HepG2 (cell line): ENCODE measurements at regions not wholly inside any gene's neighbourhood (a gene's known extent, or its start where the extent isn't known, plus 50 kb on each side); places are given as distances from the start of the nearest gene placed in this dataset.

Experiments used
- ATAC-seq: fragments of 200-7000 bp; cut with Tn5 transposase; 3 replicates; pipeline ENCODE4 v1.9.1; 2020; ENCODE audit warnings: mild to moderate bottlenecking, moderate library complexity
- BruUV-seq: library from RNA; stranded (reverse); fragments of 400-500 nt; replicated peaks from 2 replicates; lab custom pipeline; 2021; lab: Mats Ljungman, UMichigan
- CTCF ChIA-PET: fragments of 300-600 bp; formaldehyde crosslinking; extraction: SDS; loops from one replicate; lab custom pipeline; 2021; ENCODE audit warnings: low total read pairs, inconsistent platforms, low intra/inter-chr PET ratio; lab: Yijun Ruan, JAX
- POLR2A ChIA-PET: fragments of 350-600 bp; sonication (Branson Sonifier 250); formaldehyde crosslinking; loops from one replicate; lab custom pipeline; 2020; ENCODE audit warnings: antibody characterized with exemption, inconsistent platforms; lab: Yijun Ruan, JAX
- DNase-seq: peaks from one replicate; pipeline ENCODE4 v3.0.0-alpha.2; 2015; ENCODE audit warnings: low spot score
- FAIRE-seq: peaks from 3 replicates; lab custom pipeline; 2011; peaks lifted over from hg19 to GRCh38; lab: Jason Lieb, UNC
- H2AFZ ChIP-seq: one replicate; pipeline ENCODE4 v1.6.1; 2011; ENCODE audit warnings: low read length, inconsistent platforms
- H3K27ac ChIP-seq: fragments of 300-600 bp; 3 replicates; pipeline ENCODE4 v1.8.0; 2011; ENCODE audit warnings: mixed run types, mild to moderate bottlenecking, mixed read lengths, low read length, inconsistent platforms; ENCODE audit not compliant: insufficient read depth; ENCODE audit errors: extremely low read length
- H3K27me3 ChIP-seq, 2 experiments: fragments of 200-600 bp in 1 of 2; 2 replicates in 1 of 2; 3 replicates in 1 of 2; pipeline versions ENCODE4 v1.6.0 to v1.8.0; 2011; ENCODE audit warnings: low read length in 2 of 2, mild to moderate bottlenecking in 2 of 2, moderate library complexity in 2 of 2, inconsistent platforms in 1 of 2; ENCODE audit not compliant: insufficient read depth in 2 of 2, control insufficient read depth in 1 of 2
- H3K36me3 ChIP-seq, 2 experiments: fragments of 200-600 bp in 1 of 2; replicated peaks in 1 of 2; 2 replicates in 1 of 2; 3 replicates in 1 of 2; pipeline versions ENCODE4 v1.5.1 to v1.8.0; 2011; ENCODE audit warnings: low read length in 2 of 2, inconsistent platforms in 1 of 2; ENCODE audit not compliant: insufficient read depth in 2 of 2, control insufficient read depth in 1 of 2
- H3K4me1 ChIP-seq: 2 replicates; pipeline ENCODE4 v1.5.1; 2012; ENCODE audit warnings: low read length, inconsistent platforms; ENCODE audit not compliant: insufficient read depth
- H3K4me2 ChIP-seq: 2 replicates; pipeline ENCODE4 v1.6.0; 2011; ENCODE audit warnings: low read depth, low read length, inconsistent platforms
- H3K4me3 ChIP-seq, 3 experiments: fragments of 200-600 bp in 1 of 3; sonication (generic), shearing (Covaris generic) in 1 of 3; replicated peaks in 1 of 3; 2 replicates each; pipeline ENCODE4 v1.5.1; 2011 to 2016; ENCODE audit warnings: low read length in 3 of 3, inconsistent platforms in 2 of 3, low read depth in 2 of 3, mild to moderate bottlenecking in 2 of 3, control low read depth in 1 of 3, mixed read lengths in 1 of 3; ENCODE audit not compliant: insufficient read depth in 1 of 3
- H3K79me2 ChIP-seq: one replicate; pipeline ENCODE4 v1.6.1; 2011; ENCODE audit warnings: low read length, inconsistent platforms; ENCODE audit not compliant: insufficient read depth
- H3K9ac ChIP-seq: 2 replicates; pipeline ENCODE4 v1.6.0; 2011; ENCODE audit warnings: mild to moderate bottlenecking, low read depth, low read length, inconsistent platforms; ENCODE audit not compliant: insufficient read depth
- H3K9me3 ChIP-seq: 2 replicates; pipeline ENCODE4 v1.5.1; 2012; ENCODE audit warnings: mild to moderate bottlenecking, low read length
- H4K20me1 ChIP-seq: 2 replicates; pipeline ENCODE4 v1.6.0; 2011; ENCODE audit warnings: inconsistent platforms, mild to moderate bottlenecking, low read length, moderate library complexity; ENCODE audit not compliant: insufficient read depth
- EHMT2 ChIP-seq: fragments of 200-600 bp; sonication (generic); IDR thresholded peaks from 2 replicates; pipeline ENCODE4 v1.7.0; 2017; ENCODE audit warnings: antibody characterized with exemption, low read depth, low read length, borderline replicate concordance
- ELK4 ChIP-seq: sonication (generic); formaldehyde crosslinking; IDR thresholded peaks from 2 replicates; pipeline ENCODE4 v1.9.0; 2021; ENCODE audit warnings: missing genetic modification reagents, borderline replicate concordance
- HINFP ChIP-seq: sonication (generic); formaldehyde crosslinking; IDR thresholded peaks from 2 replicates; pipeline ENCODE4 v1.4.0; 2020; ENCODE audit warnings: low read depth, mild to moderate bottlenecking, missing genetic modification reagents
- IKZF4 ChIP-seq: sonication (generic); formaldehyde crosslinking; IDR thresholded peaks from 2 replicates; pipeline ENCODE4 v1.5.1; 2020; ENCODE audit warnings: borderline replicate concordance, mild to moderate bottlenecking, low read depth, missing genetic modification reagents; ENCODE audit errors: not compliant biosample characterization
- JUNB ChIP-seq: sonication (generic); formaldehyde crosslinking; IDR thresholded peaks from 2 replicates; pipeline ENCODE4 v1.8.0; 2022; ENCODE audit warnings: missing genetic modification reagents, mild to moderate bottlenecking, borderline replicate concordance
- KDM6A ChIP-seq: IDR thresholded peaks from 2 replicates; pipeline ENCODE4 v1.6.1; 2016; ENCODE audit warnings: low read depth
- MXI1 ChIP-seq: IDR thresholded peaks from 3 replicates; pipeline ENCODE4 v1.6.1; 2012; ENCODE audit warnings: low read depth, low read length, inconsistent platforms, borderline replicate concordance
- MZF1 ChIP-seq: sonication (generic); formaldehyde crosslinking; IDR thresholded peaks from 2 replicates; pipeline ENCODE4 v1.8.1; 2023; ENCODE audit warnings: mild to moderate bottlenecking, missing genetic modification reagents, borderline replicate concordance
- NCOA5 ChIP-seq: sonication (generic); formaldehyde crosslinking; IDR thresholded peaks from 2 replicates; pipeline ENCODE4 v1.4.0; 2020; ENCODE audit warnings: missing genetic modification reagents
- POLR2AphosphoS2 ChIP-seq: IDR thresholded peaks from 2 replicates; pipeline ENCODE4 v1.6.1; 2011; ENCODE audit warnings: low read depth, low read length, improper control_type of control experiment
- RARA ChIP-seq: IDR thresholded peaks from 2 replicates; pipeline ENCODE4 v1.6.1; 2016; ENCODE audit warnings: missing genetic modification reagents, missing compliant biosample characterization
- SKIL ChIP-seq: sonication (generic); formaldehyde crosslinking; IDR thresholded peaks from 2 replicates; pipeline ENCODE4 v1.8.0; 2022; ENCODE audit warnings: missing genetic modification reagents, mild to moderate bottlenecking, moderate library complexity, borderline replicate concordance
- SMC3 ChIP-seq: IDR thresholded peaks from 2 replicates; pipeline ENCODE4 v1.6.1; 2011; ENCODE audit warnings: low read length, improper control_type of control experiment
- TCF7L2 ChIP-seq: IDR thresholded peaks from 2 replicates; pipeline ENCODE4 v1.6.1; 2011; ENCODE audit warnings: mild to moderate bottlenecking, low read depth, low read length, moderate library complexity
- ZBTB2 ChIP-seq: sonication (generic); formaldehyde crosslinking; IDR thresholded peaks from 2 replicates; pipeline ENCODE4 v1.8.0; 2022; ENCODE audit warnings: low read depth, missing genetic modification reagents
- ZFX ChIP-seq: sonication (generic); formaldehyde crosslinking; IDR thresholded peaks from 2 replicates; pipeline ENCODE4 v1.4.0; 2020; ENCODE audit warnings: mild to moderate bottlenecking, low read depth, missing genetic modification reagents, moderate library complexity
- ZKSCAN1 ChIP-seq: fragments of 150-350 bp; IDR thresholded peaks from 2 replicates; pipeline ENCODE4 v1.6.1; 2014; ENCODE audit warnings: low read length
- ZNF460 ChIP-seq: sonication (generic); formaldehyde crosslinking; IDR thresholded peaks from 2 replicates; pipeline ENCODE4 v1.5.1; 2020; ENCODE audit warnings: missing genetic modification reagents, mild to moderate bottlenecking, borderline replicate concordance
- WGBS: methylation state at CpG from one replicate; pipeline ENCODE4 v1.1.6; 2017; ENCODE audit warnings: low lambda C conversion rate; 5-methylcytosine and 5-hydroxymethylcytosine counted together
- in situ Hi-C: cut with HindIII; loops from 2 replicates; pipeline ENCODE4 v1.10.0; 2017; ENCODE audit warnings: low pct_unique_long_range_greater_than_20kb; ENCODE audit not compliant: extremely low pct_ligation_motif_present
- intact Hi-C: fragments of 100-400 bp; cut with micrococcal nuclease; formaldehyde crosslinking; loops from one replicate; pipeline ENCODE4 v1.10.0; 2022; ENCODE audit not compliant: unreplicated experiment

GRCh38 chr20:39874049-39874893 is 814.8 kb downstream of the MAFB start:
- peak; percentile 37 for FAIRE-seq
- no peak overlapping the region for H2AFZ ChIP-seq
- in situ Hi-C loops = loop anchor here (10.0 kb wide), 1 partner anchor 759 kb away; no protein-coding TSS in a partner anchor
- TF ChIP-seq HINFP (CRISPR knock-in tag) (no peak), RARA (CRISPR knock-in tag) (no peak), MXI1 (0 out of 3 replicates have a peak, but pooled peaks have one; percentile 15), JUNB (no peak), ZNF460 (CRISPR knock-in tag) (no peak), ZKSCAN1 (no peak), IKZF4 (CRISPR knock-in tag) (no peak), KDM6A (CRISPR knock-in tag) (no peak), MZF1 (no peak), EHMT2 (peak; percentile 34; the same call in 1 of the 2 replicates), TCF7L2 (no peak), POLR2AphosphoS2 (no peak), ELK4 (CRISPR knock-in tag) (no peak), ZFX (CRISPR knock-in tag) (no peak), SKIL (CRISPR knock-in tag) (no peak), ZBTB2 (CRISPR knock-in tag) (no peak), NCOA5 (CRISPR knock-in tag) (no peak), SMC3 (peak; percentile 62)

More at GRCh38 chr20:39874049-39874893, 814.8 kb downstream of the MAFB start:
- peak; percentile 55 for DNase-seq
- POLR2A ChIA-PET = no interaction called here
- no peaks in the 10 kb centered on the region for H3K27me3 ChIP-seq
- no peak overlapping the region for H3K4me3 ChIP-seq
- H3K27ac ChIP-seq = no peak overlapping the region
- no peak overlapping the region for H3K4me2 ChIP-seq
- H3K9ac ChIP-seq = no peak overlapping the region
- H3K79me2 ChIP-seq = no peaks in the 10 kb centered on the region
- peaks cover 10% of the 10 kb centered on the region; the same call in 1 of the 2 replicates for H3K4me1 ChIP-seq
- no TSS peak for BruUV-seq
- no peaks in the 10 kb centered on the region for H3K36me3 ChIP-seq
- peaks cover 85% of the 10 kb centered on the region for H3K9me3 ChIP-seq
- CTCF ChIA-PET = no interaction called here
- 31% methylated on average over 8 of the region's 8 CpGs for WGBS
- intact Hi-C loops = loop anchor here (10.0 kb wide), 1 partner anchor 609 kb away; no protein-coding TSS in a partner anchor
- ATAC-seq = peak; percentile 94
- H4K20me1 ChIP-seq = no peaks in the 10 kb centered on the region
